ENCODE measurements at regions not wholly inside any gene's neighbourhood (a gene's known extent, or its start where the extent isn't known, plus 50 kb on each side); places are given as distances from the start of the nearest gene placed in this dataset.
"Not testable (repeated sequence)": the region's sequence is repeated elsewhere in the genome, so short reads cannot be mapped to it uniquely, and the experiment has no call there.

GRCh38 chr4:158958489-158959270 lies 144.2 kb upstream of the RAPGEF2 start:
- no peaks in the 10 kb centered on the region for H3K4me1 Mint-ChIP-seq (ENCODE audit: low read depth)

GRCh38 chr4:158962393-158962792 lies 140.5 kb upstream of the RAPGEF2 start:
- Mint-ChIP-seq H3K4me3 (no peak overlapping the region), H3K27ac (no peak overlapping the region), H3K9me3 (no peaks in the 10 kb centered on the region), H3K36me3 (ENCODE audit: low read depth) (no peaks in the 10 kb centered on the region), H3K4me1 (ENCODE audit: low read depth) (peaks cover 18% of the 10 kb centered on the region), H3K27me3 (ENCODE audit: insufficient read depth) (peaks cover 2% of the 10 kb centered on the region; the same call in 1 of the 2 replicates)
- TF ChIP-seq CTCF (IDR thresholded peaks at IDR 0.05): no peak
- DNase-seq: no peak

More at GRCh38 chr4:158958489-158959270, 144.2 kb upstream of the RAPGEF2 start:
- Mint-ChIP-seq H3K9me3 (no peaks in the 10 kb centered on the region), H3K27me3 (ENCODE audit: insufficient read depth) (peaks cover 2% of the 10 kb centered on the region; the same call in 1 of the 2 replicates), H3K27ac (no peak overlapping the region), H3K36me3 (ENCODE audit: low read depth) (no peaks in the 10 kb centered on the region), H3K4me3 (no peak overlapping the region)
- no peak for TF ChIP-seq CTCF (IDR thresholded peaks at IDR 0.05)
- DNase-seq: no peak

- not testable (repeated sequence) for H3K9me3 Mint-ChIP-seq; H3K36me3 Mint-ChIP-seq (ENCODE audit: low read depth); H3K27ac Mint-ChIP-seq; H3K4me3 Mint-ChIP-seq; H3K27me3 Mint-ChIP-seq (ENCODE audit: insufficient read depth); DNase-seq
- H3K4me1 Mint-ChIP-seq (ENCODE audit: low read depth): peaks cover 18% of the 10 kb centered on the region
Observed at GRCh38 chr4:158963282-158963681, 139.6 kb upstream of the RAPGEF2 start.

- Mint-ChIP-seq H3K9me3 (no peaks in the 10 kb centered on the region), H3K4me1 (ENCODE audit: low read depth) (peaks cover 21% of the 10 kb centered on the region), H3K27ac (no peak overlapping the region), H3K27me3 (ENCODE audit: insufficient read depth) (peaks cover 2% of the 10 kb centered on the region; the same call in 1 of the 2 replicates), H3K4me3 (no peak overlapping the region), H3K36me3 (ENCODE audit: low read depth) (no peaks in the 10 kb centered on the region)
- no peak for DNase-seq
- no peak for TF ChIP-seq CTCF (IDR thresholded peaks at IDR 0.05)
Observed at GRCh38 chr4:158964114-158964727, 138.7 kb upstream of the RAPGEF2 start.

- no peak overlapping the region for H3K4me3 Mint-ChIP-seq
- no peak for TF ChIP-seq CTCF (IDR thresholded peaks at IDR 0.05)
- H3K27me3 Mint-ChIP-seq (ENCODE audit: insufficient read depth): peaks cover 7% of the 10 kb centered on the region
- H3K9me3 Mint-ChIP-seq: no peaks in the 10 kb centered on the region
- H3K36me3 Mint-ChIP-seq (ENCODE audit: low read depth): no peaks in the 10 kb centered on the region
- peaks cover 25% of the 10 kb centered on the region for H3K4me1 Mint-ChIP-seq (ENCODE audit: low read depth)
- H3K27ac Mint-ChIP-seq: no peak overlapping the region
- no peak for DNase-seq
Observed at GRCh38 chr4:158964728-158965124, 138.2 kb upstream of the RAPGEF2 start.

- Mint-ChIP-seq H3K9me3 (no peaks in the 10 kb centered on the region), H3K27ac (no peak overlapping the region), H3K4me3 (no peak overlapping the region), H3K27me3 (ENCODE audit: insufficient read depth) (peaks cover 10% of the 10 kb centered on the region), H3K36me3 (ENCODE audit: low read depth) (no peaks in the 10 kb centered on the region), H3K4me1 (ENCODE audit: low read depth) (peaks cover 25% of the 10 kb centered on the region)
- DNase-seq: no peak
- TF ChIP-seq CTCF (IDR thresholded peaks at IDR 0.05): no peak
Observed at GRCh38 chr4:158965226-158965625, 137.7 kb upstream of the RAPGEF2 start.
